ENCODE measurements at regions not wholly inside any gene's neighbourhood (a gene's known extent, or its start where the extent isn't known, plus 50 kb on each side); places are given as distances from the start of the nearest gene placed in this dataset.

- DNase-seq (ENCODE audit: low read depth) = no peak
- no peak overlapping the region for H3K4me3 ChIP-seq (ENCODE audit: low read depth, low read length)
- no peak for TF ChIP-seq CTCF (IDR thresholded peaks at IDR 0.05; ENCODE audit: insufficient read depth, low read length)
These were observed 70.6 kb upstream of the GJB5 start for GRCh38 chr1:34684266-34684665.

- TF ChIP-seq CTCF (IDR thresholded peaks at IDR 0.05; ENCODE audit: insufficient read depth, low read length) = no peak
- no peak for DNase-seq (ENCODE audit: low read depth)
- no peak overlapping the region for H3K4me3 ChIP-seq (ENCODE audit: low read depth, low read length)
These were observed 69.6 kb upstream of the GJB5 start for GRCh38 chr1:34685225-34685624.

- TF ChIP-seq CTCF (IDR thresholded peaks at IDR 0.05; ENCODE audit: insufficient read depth, low read length) = no peak
- DNase-seq (ENCODE audit: low read depth) = no peak
- no peak overlapping the region for H3K4me3 ChIP-seq (ENCODE audit: low read depth, low read length)
These were observed 68.3 kb upstream of the GJB5 start for GRCh38 chr1:34686531-34686930.

GRCh38 chr1:34688006-34688741, 66.7 kb upstream of the GJB5 start:
- no peak for TF ChIP-seq CTCF (IDR thresholded peaks at IDR 0.05; ENCODE audit: insufficient read depth, low read length)
- no peak overlapping the region for H3K4me3 ChIP-seq (ENCODE audit: low read depth, low read length)
- no peak for DNase-seq (ENCODE audit: low read depth)

- TF ChIP-seq CTCF (IDR thresholded peaks at IDR 0.05; ENCODE audit: insufficient read depth, low read length) = no peak
- no peak overlapping the region for H3K4me3 ChIP-seq (ENCODE audit: low read depth, low read length)
- DNase-seq (ENCODE audit: low read depth) = no peak
These were observed 64.6 kb upstream of the GJB5 start for GRCh38 chr1:34690269-34690668.

GRCh38 chr1:34693081-34693480, 61.8 kb upstream of the GJB5 start:
- H3K4me3 ChIP-seq (ENCODE audit: low read depth, low read length) = no peak overlapping the region
- no peak for DNase-seq (ENCODE audit: low read depth)
- no peak for TF ChIP-seq CTCF (IDR thresholded peaks at IDR 0.05; ENCODE audit: insufficient read depth, low read length)

GRCh38 chr1:34694383-34694782, 60.5 kb upstream of the GJB5 start:
- H3K4me3 ChIP-seq (ENCODE audit: low read depth, low read length) = no peak overlapping the region
- TF ChIP-seq CTCF (IDR thresholded peaks at IDR 0.05; ENCODE audit: insufficient read depth, low read length) = no peak
- DNase-seq (ENCODE audit: low read depth) = no peak
